K562 (cell line): ENCODE measurements at regions not wholly inside any gene's neighbourhood (a gene's known extent, or its start where the extent isn't known, plus 50 kb on each side); places are given as distances from the start of the nearest gene placed in this dataset.

Experiments
- ATF3 ChIP-seq, 2 experiments: fragments of 450-650 bp in 1 of 2; sonication (generic) in 1 of 2; formaldehyde crosslinking in 1 of 2; IDR thresholded peaks in 1 of 2; conservative IDR thresholded peaks in 1 of 2; 2 replicates each; pipeline versions ENCODE4 v1.6.1 to v1.8.1; 2016 to 2023; ENCODE audit warnings: mild to moderate bottlenecking in 2 of 2, moderate library complexity in 2 of 2, inconsistent platforms in 1 of 2, missing genetic modification reagents in 1 of 2
- ETV5 ChIP-seq: sonication (generic); formaldehyde crosslinking; IDR thresholded peaks from 2 replicates; pipeline ENCODE4 v1.4.0; 2020; ENCODE audit warnings: low read depth, mild to moderate bottlenecking, missing genetic modification reagents
- GTF2B ChIP-seq: IDR thresholded peaks from 2 replicates; pipeline ENCODE4 v1.6.1; 2011; ENCODE audit not compliant: insufficient read length; ENCODE audit errors: extremely low read depth
- HMGN3 ChIP-seq: IDR thresholded peaks from 2 replicates; pipeline ENCODE4 v1.6.1; 2011; ENCODE audit warnings: borderline replicate concordance, low read depth, mild to moderate bottlenecking, mixed read lengths, low read length; ENCODE audit not compliant: insufficient read length; ENCODE audit errors: extremely low read depth
- HMGXB4 ChIP-seq: sonication (generic); formaldehyde crosslinking; IDR thresholded peaks from 2 replicates; pipeline ENCODE4 v1.8.1; 2023; ENCODE audit warnings: mild to moderate bottlenecking, missing genetic modification reagents
- SAP30 ChIP-seq: fragments of 200-600 bp; sonication (generic); IDR thresholded peaks from 2 replicates; pipeline ENCODE4 v1.6.1; 2012; ENCODE audit warnings: borderline replicate concordance, low read depth, mild to moderate bottlenecking, moderate library complexity, low read length, control low read depth, inconsistent platforms; ENCODE audit not compliant: insufficient read depth, poor library complexity, severe bottlenecking
- SMAD2 ChIP-seq: fragments of 150-350 bp; IDR thresholded peaks from 2 replicates; pipeline ENCODE4 v1.6.1; 2014; ENCODE audit warnings: low read depth, mild to moderate bottlenecking, low read length
- SP2 ChIP-seq: IDR thresholded peaks from 2 replicates; pipeline ENCODE4 v1.6.1; 2011; ENCODE audit warnings: mild to moderate bottlenecking, low read depth, low read length, moderate library complexity; ENCODE audit not compliant: poor library complexity, severe bottlenecking; ENCODE audit errors: extremely low read depth
- TAF7 ChIP-seq: fragments of 450-650 bp; IDR thresholded peaks from 2 replicates; pipeline ENCODE4 v1.6.1; 2016; ENCODE audit warnings: missing genetic modification characterization, missing compliant biosample characterization
- ZNF121 ChIP-seq: sonication (generic); formaldehyde crosslinking; conservative IDR thresholded peaks from 2 replicates; pipeline ENCODE4 v1.8.0; 2022; ENCODE audit warnings: missing genetic modification reagents

- no peak for TF ChIP-seq SMAD2
- no peak for TF ChIP-seq SP2
- no peak for TF ChIP-seq SAP30
- no peak for TF ChIP-seq HMGN3
- TF ChIP-seq ATF3 (IDR thresholded peaks at IDR 0.05), result peak; percentile 82
- no peak for TF ChIP-seq ATF3 (CRISPR knock-in tag; conservative IDR thresholded peaks at IDR 0.05)
- TF ChIP-seq ETV5 (CRISPR knock-in tag), result no peak
- TF ChIP-seq GTF2B, result no peak
- no peak for TF ChIP-seq HMGXB4
- TF ChIP-seq TAF7 (tag), result no peak
- no peak for TF ChIP-seq ZNF121 (CRISPR knock-in tag)
Observed at GRCh38 chr7:156360835-156361234, 279.7 kb upstream of the RNF32 start (continued).
